C1 segment of cervical spinal cord (tissue), 14 donors: ENCODE measurements at regions not wholly inside any gene's neighbourhood (a gene's known extent, or its start where the extent isn't known, plus 50 kb on each side); places are given as distances from the start of the nearest gene placed in this dataset.

Experiments used
- DNase-seq, 14 donors: peaks; one replicate each; lab custom pipeline; 2025; lab: John Stamatoyannopoulos, UW

- no peak for DNase-seq
These were observed 183.4 kb upstream of the SETBP1 start for GRCh38 chr18:44497311-44497710.

- DNase-seq = no peak
These were observed 182.8 kb upstream of the SETBP1 start for GRCh38 chr18:44497757-44498490.

- no peak for DNase-seq
These were observed 179.7 kb upstream of the SETBP1 start for GRCh38 chr18:44500808-44501610.

- DNase-seq = no peak
These were observed 178.5 kb upstream of the SETBP1 start for GRCh38 chr18:44502221-44502620.

- DNase-seq = no peak
These were observed 177.9 kb upstream of the SETBP1 start for GRCh38 chr18:44502790-44503189.

GRCh38 chr18:44503854-44504253 lies 176.8 kb upstream of the SETBP1 start:
- DNase-seq = no peak

GRCh38 chr18:44507729-44508325 lies 172.9 kb upstream of the SETBP1 start:
- DNase-seq = peak in 8 of 14 donors; percentile 5 to 43 (median 34)

GRCh38 chr18:44508474-44508873 lies 172.2 kb upstream of the SETBP1 start:
- no peak for DNase-seq

GRCh38 chr18:44509048-44509447 lies 171.6 kb upstream of the SETBP1 start:
- no peak for DNase-seq

GRCh38 chr18:44510390-44510789 lies 170.3 kb upstream of the SETBP1 start:
- no peak for DNase-seq

GRCh38 chr18:44513233-44513632 lies 167.5 kb upstream of the SETBP1 start:
- no peak for DNase-seq

GRCh38 chr18:44514106-44514505 lies 166.6 kb upstream of the SETBP1 start:
- no peak for DNase-seq

GRCh38 chr18:44514766-44515165 lies 165.9 kb upstream of the SETBP1 start:
- no peak for DNase-seq

- DNase-seq = peak in 1 of 14 donors; percentile 1
These were observed 164.2 kb upstream of the SETBP1 start for GRCh38 chr18:44516450-44516849.

GRCh38 chr18:44517136-44517535 lies 163.6 kb upstream of the SETBP1 start:
- no peak for DNase-seq

- DNase-seq = no peak
These were observed 162.5 kb upstream of the SETBP1 start for GRCh38 chr18:44518091-44518615.

GRCh38 chr18:44518666-44519065 lies 162.0 kb upstream of the SETBP1 start:
- DNase-seq = no peak

- no peak for DNase-seq
These were observed 159.6 kb upstream of the SETBP1 start for GRCh38 chr18:44520981-44521667.

GRCh38 chr18:44521668-44522022 lies 159.0 kb upstream of the SETBP1 start:
- DNase-seq = no peak

GRCh38 chr18:44526705-44527415 lies 153.8 kb upstream of the SETBP1 start:
- no peak for DNase-seq

- no peak for DNase-seq
These were observed 147.6 kb upstream of the SETBP1 start for GRCh38 chr18:44533071-44533470.
